A549 (cell line): ENCODE measurements at regions not wholly inside any gene's neighbourhood (a gene's known extent, or its start where the extent isn't known, plus 50 kb on each side); places are given as distances from the start of the nearest gene placed in this dataset.
"Not testable (repeated sequence)": the region's sequence is repeated elsewhere in the genome, so short reads cannot be mapped to it uniquely, and the experiment has no call there.

ENCODE experiments used
- ATAC-seq, 2 experiments: fragments of 200-7000 bp in 1 of 2; fragments of >200 bp in 1 of 2; cut with Nextera tagmentation in 1 of 2; cut with Tn5 transposase in 1 of 2; 3 replicates each; pipeline versions ENCODE4 v1.8.0 to v1.9.1; 2018 to 2020; ENCODE audit warnings: mild to moderate bottlenecking in 1 of 2, moderate library complexity in 1 of 2
- CTCF ChIA-PET: fragments of 300-600 bp; sonication (Branson Sonifier 250); formaldehyde crosslinking; extraction: SDS; loops from one replicate; lab custom pipeline; 2021; ENCODE audit warnings: antibody characterized with exemption, inconsistent platforms; lab: Yijun Ruan, JAX
- POLR2A ChIA-PET: fragments of 350-600 bp; formaldehyde crosslinking; extraction: SDS; loops from one replicate; lab custom pipeline; 2021; ENCODE audit warnings: antibody characterized with exemption, inconsistent platforms; lab: Yijun Ruan, JAX
- DNase-seq, 2 experiments: peaks; one replicate each; pipeline versions ENCODE4 v3.0.0 to v3.0.0-alpha.2; 2011 to 2016; ENCODE audit warnings: low read depth in 1 of 2, low spot score in 1 of 2
- FAIRE-seq: peaks from 2 replicates; lab custom pipeline; 2011; peaks lifted over from hg19 to GRCh38; lab: Jason Lieb, UNC
- H3K27ac ChIP-seq, 2 experiments: fragments of >200 bp; sonication (Bioruptor Twin); formaldehyde crosslinking; 3 replicates each; pipeline ENCODE4 v1.5.1; 2016 to 2017
- H3K4me1 ChIP-seq: fragments of >200 bp; sonication (Bioruptor Twin); formaldehyde crosslinking; 3 replicates; pipeline ENCODE4 v1.6.1; 2016
- H3K4me2 ChIP-seq: fragments of >200 bp; sonication (Bioruptor Twin); formaldehyde crosslinking; 3 replicates; pipeline ENCODE4 v1.6.1; 2016
- H3K4me3 ChIP-seq: fragments of >200 bp; sonication (Bioruptor Twin); formaldehyde crosslinking; 3 replicates; pipeline ENCODE4 v1.5.1; 2016
- H3K9me3 ChIP-seq: fragments of >200 bp; sonication (Bioruptor Twin); formaldehyde crosslinking; 3 replicates; pipeline ENCODE4 v1.6.1; 2016
- ATOH8 ChIP-seq: fragments of 250-450 bp; sonication (Bioruptor Pico); IDR thresholded peaks from 2 replicates; pipeline ENCODE4 v1.5.0; 2020; ENCODE audit warnings: low read depth, mild to moderate bottlenecking, moderate library complexity
- CBX8 ChIP-seq: fragments of 200-600 bp; sonication (generic); IDR thresholded peaks from 2 replicates; pipeline ENCODE4 v1.6.1; 2016
- CHD4 ChIP-seq: fragments of 200-600 bp; sonication (generic); IDR thresholded peaks from 2 replicates; pipeline ENCODE4 v1.6.1; 2016; ENCODE audit warnings: antibody characterized with exemption, mild to moderate bottlenecking, borderline replicate concordance
- E2F6 ChIP-seq: IDR thresholded peaks from 2 replicates; pipeline ENCODE4 v1.6.1; 2012; ENCODE audit warnings: low read depth, borderline replicate concordance
- EHF ChIP-seq: fragments of 250-450 bp; sonication (Bioruptor Pico); IDR thresholded peaks from 2 replicates; pipeline ENCODE4 v1.5.0; 2020; ENCODE audit warnings: mild to moderate bottlenecking
- EHMT2 ChIP-seq: fragments of 200-600 bp; sonication (generic); IDR thresholded peaks from 2 replicates; pipeline ENCODE4 v1.6.1; 2016; ENCODE audit warnings: antibody characterized with exemption, low read depth, mild to moderate bottlenecking, moderate library complexity
- ESRRA ChIP-seq: fragments of 150-350 bp; IDR thresholded peaks from 2 replicates; pipeline ENCODE4 v1.6.1; 2014; ENCODE audit warnings: mild to moderate bottlenecking, low read length, borderline replicate concordance
- FOSL2 ChIP-seq, 2 experiments: fragments of 450-650 bp in 1 of 2; fragments of >200 bp in 1 of 2; sonication (Bioruptor Twin) in 1 of 2; formaldehyde crosslinking; IDR thresholded peaks; 2 replicates each; pipeline versions ENCODE4 v1.5.0 to v1.6.1; 2016 to 2020; ENCODE audit warnings: mild to moderate bottlenecking in 1 of 2, moderate library complexity in 1 of 2
- FOXS1 ChIP-seq: fragments of 250-450 bp; sonication (Bioruptor Pico); IDR thresholded peaks from 2 replicates; pipeline ENCODE4 v1.5.0; 2020; ENCODE audit warnings: mild to moderate bottlenecking, moderate library complexity
- HDAC2 ChIP-seq: fragments of 200-600 bp; sonication (generic); IDR thresholded peaks from 2 replicates; pipeline ENCODE4 v1.6.1; 2016
- HEYL ChIP-seq: fragments of 250-450 bp; sonication (Bioruptor Pico); IDR thresholded peaks from 2 replicates; pipeline ENCODE4 v1.8.0; 2021; ENCODE audit warnings: mild to moderate bottlenecking, moderate library complexity
- HOXB13 ChIP-seq: fragments of 250-450 bp; sonication (Bioruptor Pico); IDR thresholded peaks from 2 replicates; pipeline ENCODE4 v1.5.0; 2020; ENCODE audit warnings: low read depth, mild to moderate bottlenecking, moderate library complexity
- HOXB5 ChIP-seq: fragments of 250-450 bp; sonication (Bioruptor Pico); IDR thresholded peaks from 2 replicates; pipeline ENCODE4 v1.5.0; 2020; ENCODE audit warnings: mild to moderate bottlenecking, moderate library complexity
- MAFK ChIP-seq: fragments of 450-650 bp; IDR thresholded peaks from 2 replicates; pipeline ENCODE4 v1.6.1; 2014; ENCODE audit not compliant: partially characterized antibody
- MAX ChIP-seq: IDR thresholded peaks from 2 replicates; pipeline ENCODE4 v1.6.1; 2012
- MAZ ChIP-seq: fragments of 150-350 bp; IDR thresholded peaks from 2 replicates; pipeline ENCODE4 v1.6.1; 2014; ENCODE audit warnings: antibody characterized with exemption, low read depth, low read length, borderline replicate concordance
- MYC ChIP-seq: IDR thresholded peaks from 2 replicates; pipeline ENCODE4 v1.6.1; 2012; ENCODE audit warnings: mild to moderate bottlenecking, inconsistent platforms, low read length, improper control_type of control experiment, borderline replicate concordance
- NFE2L2 ChIP-seq: fragments of 150-350 bp; conservative IDR thresholded peaks from 2 replicates; pipeline ENCODE4 v1.6.1; 2014; ENCODE audit warnings: low read length
- NPAS2 ChIP-seq: fragments of 250-450 bp; sonication (Bioruptor Pico); IDR thresholded peaks from 2 replicates; pipeline ENCODE4 v1.8.0; 2022; ENCODE audit warnings: mild to moderate bottlenecking, moderate library complexity, borderline replicate concordance
- RAD21 ChIP-seq, 2 experiments: fragments of >200 bp in 1 of 2; sonication (Bioruptor Twin) in 1 of 2; formaldehyde crosslinking in 1 of 2; IDR thresholded peaks in 1 of 2; conservative IDR thresholded peaks in 1 of 2; 2 replicates in 1 of 2; 3 replicates in 1 of 2; pipeline ENCODE4 v1.6.1; 2012 to 2018; ENCODE audit warnings: inconsistent platforms in 1 of 2
- SMC3 ChIP-seq: fragments of >200 bp; sonication (Bioruptor Twin); formaldehyde crosslinking; IDR thresholded peaks from 3 replicates; pipeline ENCODE4 v1.6.1; 2018; ENCODE audit warnings: inconsistent platforms
- SREBF2 ChIP-seq: fragments of 450-650 bp; IDR thresholded peaks from 2 replicates; pipeline ENCODE4 v1.6.1; 2014; ENCODE audit warnings: mild to moderate bottlenecking, moderate library complexity
- TP53 ChIP-seq: fragments of 250-450 bp; sonication (Bioruptor Pico); IDR thresholded peaks from 2 replicates; pipeline ENCODE4 v1.5.0; 2021; ENCODE audit warnings: mild to moderate bottlenecking, moderate library complexity
- USF2 ChIP-seq: fragments of 450-650 bp; IDR thresholded peaks from 2 replicates; pipeline ENCODE4 v1.6.1; 2014; ENCODE audit warnings: antibody characterized with exemption
- ZC3H11A ChIP-seq: fragments of 450-650 bp; IDR thresholded peaks from 2 replicates; pipeline ENCODE4 v1.6.1; 2014; ENCODE audit warnings: antibody characterized with exemption, mild to moderate bottlenecking
- WGBS: methylation state at CpG from one replicate; pipeline ENCODE4 v1.1.6; 2017; ENCODE audit errors: missing lambda C conversion rate; 5-methylcytosine and 5-hydroxymethylcytosine counted together

GRCh38 chr7:4484545-4484944 is 197.6 kb upstream of the FOXK1 start:
- H3K4me2 ChIP-seq, result no peak overlapping the region

GRCh38 chr7:4486907-4487306 is 195.2 kb upstream of the FOXK1 start:
- no peak for ATAC-seq
- 4% methylated on average over 4 of the region's 4 CpGs for WGBS

More at GRCh38 chr7:4484545-4484944, 197.6 kb upstream of the FOXK1 start:
- POLR2A ChIA-PET, result no interaction called here
- Histone ChIP-seq H3K27ac (no peak overlapping the region), H3K9me3 (peaks cover 18% of the 10 kb centered on the region)
- no peak for DNase-seq
- ATAC-seq, result no peak
- CTCF ChIA-PET, result interaction anchor here (1.1 kb wide), 1 partner anchor 10 kb away, joined by 3 read pairs; no protein-coding TSS in a partner anchor
- no peak for TF ChIP-seq EHF (CRISPR knock-in tag)
- TF ChIP-seq, all 56 proteins: peak for 0
- H3K4me1 ChIP-seq, result no peaks in the 10 kb centered on the region
- 0% methylated on average over 1 of the region's 1 CpG for WGBS
- H3K4me3 ChIP-seq, result no peak overlapping the region
- no peak for FAIRE-seq

GRCh38 chr7:4496911-4497310 is 185.2 kb upstream of the FOXK1 start:
- POLR2A ChIA-PET, H3K4me1 ChIP-seq, H3K4me2 ChIP-seq, DNase-seq, H3K27ac ChIP-seq, H3K4me3 ChIP-seq, ATAC-seq, FAIRE-seq, CTCF ChIA-PET: not testable (repeated sequence)
- WGBS, result 47% methylated on average over 15 of the region's 30 CpGs
- H3K9me3 ChIP-seq, result peaks cover 24% of the 10 kb centered on the region

More at GRCh38 chr7:4486907-4487306, 195.2 kb upstream of the FOXK1 start:
- DNase-seq (no peak), FAIRE-seq (no peak)
- Histone ChIP-seq H3K9me3 (peaks cover 18% of the 10 kb centered on the region), H3K4me2 (no peak overlapping the region), H3K27ac (no peak overlapping the region), H3K4me1 (no peaks in the 10 kb centered on the region), H3K4me3 (no peak overlapping the region)
- ChIA-PET POLR2A (no interaction called here), CTCF (interaction anchor here (0.6 kb wide), 1 partner anchor 1775 kb away, joined by 3 read pairs; no protein-coding TSS in a partner anchor)
- no peak for TF ChIP-seq FOSL2 (IDR thresholded peaks at IDR 0.05)
- no peak for TF ChIP-seq FOSL2 (CRISPR knock-in tag; IDR thresholded peaks at IDR 0.05)
- TF ChIP-seq NFE2L2, result no peak
- no peak for TF ChIP-seq ZC3H11A
- TF ChIP-seq SMC3, result no peak
- no peak for TF ChIP-seq MAZ
- TF ChIP-seq CBX8, result no peak
- no peak for TF ChIP-seq USF2
- no peak for TF ChIP-seq ESRRA
- TF ChIP-seq HOXB5 (CRISPR knock-in tag), result no peak
- no peak for TF ChIP-seq HEYL (CRISPR knock-in tag)
- no peak for TF ChIP-seq SREBF2
- TF ChIP-seq MAX, result no peak
- no peak for TF ChIP-seq HDAC2
- TF ChIP-seq HOXB13 (CRISPR knock-in tag), result no peak
- TF ChIP-seq ATOH8 (CRISPR knock-in tag), result no peak

- ATAC-seq, result no peak
These were observed 181.3 kb upstream of the FOXK1 start for GRCh38 chr7:4500812-4501211.

GRCh38 chr7:4507886-4508285 is 174.2 kb upstream of the FOXK1 start:
- 66% methylated on average over 7 of the region's 7 CpGs for WGBS
- H3K4me2 ChIP-seq, H3K4me3 ChIP-seq, ATAC-seq, H3K27ac ChIP-seq, POLR2A ChIA-PET, DNase-seq, CTCF ChIA-PET, H3K4me1 ChIP-seq, H3K9me3 ChIP-seq, FAIRE-seq: not testable (repeated sequence)

More at GRCh38 chr7:4500812-4501211, 181.3 kb upstream of the FOXK1 start:
- CTCF ChIA-PET, result no interaction called here
- Histone ChIP-seq H3K4me1 (no peaks in the 10 kb centered on the region), H3K9me3 (peaks cover 24% of the 10 kb centered on the region), H3K27ac (no peak overlapping the region), H3K4me2 (no peak overlapping the region), H3K4me3 (no peak overlapping the region)
- 39% methylated on average over 10 of the region's 10 CpGs for WGBS
- POLR2A ChIA-PET, result no interaction called here
- no peak for FAIRE-seq
- TF ChIP-seq HOXB13 (CRISPR knock-in tag) (no peak), MYC (no peak), MAZ (no peak), E2F6 (no peak), FOXS1 (no peak), TP53 (no peak), ZC3H11A (no peak), NPAS2 (CRISPR knock-in tag) (no peak), MAFK (no peak), ESRRA (no peak), RAD21 (conservative IDR thresholded peaks at IDR 0.05 in 1 of 2, IDR thresholded peaks at IDR 0.05 in 1 of 2) (no peak), CHD4 (no peak), FOSL2 (IDR thresholded peaks at IDR 0.05) (no peak), FOSL2 (CRISPR knock-in tag; IDR thresholded peaks at IDR 0.05) (no peak), EHMT2 (no peak)
- DNase-seq, result no peak
